ENCODE measurements at regions not wholly inside any gene's neighbourhood (a gene's known extent, or its start where the extent isn't known, plus 50 kb on each side); places are given as distances from the start of the nearest gene placed in this dataset.
"Not testable (repeated sequence)": the region's sequence is repeated elsewhere in the genome, so short reads cannot be mapped to it uniquely, and the experiment has no call there.

GRCh38 chr5:120808135-120808534, 344.0 kb downstream of the PRR16 start:
- TF ChIP-seq CTCF (IDR thresholded peaks at IDR 0.05; ENCODE audit: control insufficient read depth, insufficient read depth, low read depth, low read length, missing control alignments): no peak
- H3K4me3 ChIP-seq (ENCODE audit: control insufficient read depth, low read depth, low read length): no peak overlapping the region
- DNase-seq (ENCODE audit: low read depth): no peak

GRCh38 chr5:120808606-120809005, 344.5 kb downstream of the PRR16 start:
- DNase-seq (ENCODE audit: low read depth): no peak
- TF ChIP-seq CTCF (IDR thresholded peaks at IDR 0.05; ENCODE audit: control insufficient read depth, insufficient read depth, low read depth, low read length, missing control alignments): no peak
- H3K4me3 ChIP-seq (ENCODE audit: control insufficient read depth, low read depth, low read length): no peak overlapping the region

GRCh38 chr5:120813551-120813950, 349.5 kb downstream of the PRR16 start:
- no peak overlapping the region for H3K4me3 ChIP-seq (ENCODE audit: control insufficient read depth, low read depth, low read length)
- TF ChIP-seq CTCF (IDR thresholded peaks at IDR 0.05; ENCODE audit: control insufficient read depth, insufficient read depth, low read depth, low read length, missing control alignments): no peak
- no peak for DNase-seq (ENCODE audit: low read depth)

DNA sequence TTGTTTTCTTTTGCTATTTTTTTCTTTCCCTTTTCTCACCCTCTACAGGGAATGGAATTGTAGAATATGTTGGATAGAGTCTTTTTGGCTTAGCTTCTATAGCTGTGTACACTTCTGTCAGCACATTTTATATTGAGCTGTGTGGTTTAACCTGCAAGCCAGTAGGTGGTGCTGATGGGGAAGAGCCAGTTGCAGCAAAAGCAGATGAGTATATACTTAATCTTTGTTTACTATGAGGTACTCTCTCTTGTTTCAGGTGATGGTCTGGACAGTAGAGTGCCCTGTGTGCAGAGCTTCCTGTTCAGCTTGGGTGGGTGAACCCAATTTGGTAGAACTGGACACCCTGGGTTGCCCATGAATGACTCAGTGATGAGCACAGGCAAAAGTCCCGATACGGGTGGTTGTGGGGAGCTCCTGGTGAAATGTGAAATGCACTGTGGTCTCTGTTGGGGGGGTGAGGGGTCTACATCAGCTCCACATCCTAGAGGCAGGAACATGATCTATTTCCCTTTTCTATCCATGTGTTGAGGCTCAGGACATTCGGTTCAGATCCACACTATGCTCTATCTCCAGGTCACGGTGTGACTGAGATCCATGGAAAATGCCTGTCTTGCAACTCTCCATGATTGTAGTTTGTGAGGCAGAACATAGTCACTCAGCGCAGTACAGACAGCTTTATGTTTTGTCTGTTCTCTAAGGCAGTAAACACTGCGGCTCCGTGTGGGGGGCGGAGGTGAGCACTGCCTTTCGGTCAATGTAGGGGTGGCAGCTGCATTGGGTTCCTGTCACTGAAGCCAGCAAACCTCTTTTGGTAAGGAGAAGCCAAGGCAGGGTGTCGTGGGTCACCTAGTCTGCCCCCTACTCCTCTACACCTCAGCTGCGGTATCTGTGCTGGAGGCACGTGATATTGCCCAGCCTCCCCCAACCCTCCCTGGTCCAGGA, 353.2 kb downstream of the PRR16 start:
- DNase-seq (ENCODE audit: low read depth): peak; percentile 8
- H3K4me3 ChIP-seq (ENCODE audit: control insufficient read depth, low read depth, low read length): no peak overlapping the region
- peak; percentile 63 for TF ChIP-seq CTCF (IDR thresholded peaks at IDR 0.05; ENCODE audit: control insufficient read depth, insufficient read depth, low read depth, low read length, missing control alignments)

GRCh38 chr5:120818128-120818527, 354.0 kb downstream of the PRR16 start:
- H3K4me3 ChIP-seq (ENCODE audit: control insufficient read depth, low read depth, low read length): no peak overlapping the region
- no peak for TF ChIP-seq CTCF (IDR thresholded peaks at IDR 0.05; ENCODE audit: control insufficient read depth, insufficient read depth, low read depth, low read length, missing control alignments)
- no peak for DNase-seq (ENCODE audit: low read depth)

DNA sequence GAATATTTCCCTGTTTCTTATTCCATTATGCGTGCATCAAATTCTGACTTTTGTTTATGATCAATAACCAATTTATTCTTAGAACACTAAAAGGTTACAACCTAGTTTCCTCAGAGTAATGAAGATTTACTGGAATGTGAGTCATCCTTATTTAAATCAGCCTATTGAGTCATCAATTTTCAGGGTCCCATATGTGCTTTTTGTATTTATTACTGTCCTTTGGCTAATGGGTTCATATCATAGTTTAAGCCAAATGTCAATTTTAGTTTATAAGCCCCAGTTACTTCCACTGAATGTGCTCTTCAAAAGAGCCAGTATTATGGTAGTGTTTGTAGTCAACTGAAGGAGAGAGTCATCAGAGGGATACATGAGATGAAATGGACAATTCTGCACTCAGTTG, 359.2 kb downstream of the PRR16 start:
- no peak for TF ChIP-seq CTCF (IDR thresholded peaks at IDR 0.05; ENCODE audit: control insufficient read depth, insufficient read depth, low read depth, low read length, missing control alignments)
- no peak overlapping the region for H3K4me3 ChIP-seq (ENCODE audit: control insufficient read depth, low read depth, low read length)

GRCh38 chr5:120831646-120832045, 367.5 kb downstream of the PRR16 start:
- H3K4me3 ChIP-seq (ENCODE audit: control insufficient read depth, low read depth, low read length); DNase-seq (ENCODE audit: low read depth): not testable (repeated sequence)

More for the DNA sequence above, 359.2 kb downstream of the PRR16 start:
- no peak for DNase-seq (ENCODE audit: low read depth)

All from AG09309 (cell line).